ENCODE measurements at regions not wholly inside any gene's neighbourhood (a gene's known extent, or its start where the extent isn't known, plus 50 kb on each side); places are given as distances from the start of the nearest gene placed in this dataset.

DNA sequence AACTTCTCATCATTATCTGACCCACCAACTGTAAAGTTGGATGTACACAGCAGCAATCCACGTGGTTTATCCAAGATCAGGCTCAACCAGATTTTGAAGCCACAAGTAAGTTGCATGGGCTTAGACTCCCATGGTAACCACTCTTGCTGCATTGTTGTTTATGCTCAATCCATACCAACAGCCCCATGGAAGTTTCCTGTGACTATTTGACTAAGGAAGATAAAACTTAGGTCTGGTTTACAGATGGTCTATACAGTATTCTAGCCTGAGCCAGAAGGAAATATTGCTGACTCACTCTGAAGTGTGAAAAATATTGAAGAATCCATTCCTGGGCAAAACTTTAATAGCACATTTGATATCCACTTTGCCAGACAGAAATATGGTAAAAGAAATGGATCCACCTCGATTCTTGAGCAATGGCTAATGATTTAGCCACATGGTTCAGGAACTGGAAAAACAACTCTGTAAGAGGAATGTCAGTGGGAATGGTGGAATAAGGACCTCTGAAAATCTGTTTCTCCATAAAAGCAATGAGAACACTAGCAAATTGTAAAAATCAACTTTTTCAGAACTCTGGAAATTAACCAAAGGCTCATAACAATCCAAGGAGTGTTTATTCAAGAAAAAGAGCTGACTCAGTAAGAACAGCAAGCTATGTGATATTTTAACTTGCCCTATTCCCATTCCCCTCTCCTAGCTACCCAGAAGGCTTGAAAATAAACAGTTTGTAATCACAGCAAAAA is 162.9 kb upstream of the STT3B start:
- no peak for DNase-seq (ENCODE audit: low read depth in 4 of 4, low spot score in 1 of 4)

DNA sequence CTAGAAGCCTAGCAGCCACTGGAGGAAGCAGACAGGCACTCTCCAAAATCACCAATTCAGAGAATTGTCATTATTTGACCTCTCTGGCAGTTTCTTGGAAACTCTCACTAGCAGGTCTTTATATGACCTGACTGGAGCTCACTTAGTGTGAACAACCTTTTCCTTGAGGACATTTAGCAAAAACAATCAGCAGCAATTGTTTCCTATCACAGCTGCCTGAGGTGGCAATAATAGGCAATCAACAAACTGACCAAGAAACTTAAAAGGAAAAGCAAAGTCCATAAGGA is 162.4 kb upstream of the STT3B start:
- no peak for DNase-seq (ENCODE audit: low read depth in 4 of 4, low spot score in 1 of 4)

DNA sequence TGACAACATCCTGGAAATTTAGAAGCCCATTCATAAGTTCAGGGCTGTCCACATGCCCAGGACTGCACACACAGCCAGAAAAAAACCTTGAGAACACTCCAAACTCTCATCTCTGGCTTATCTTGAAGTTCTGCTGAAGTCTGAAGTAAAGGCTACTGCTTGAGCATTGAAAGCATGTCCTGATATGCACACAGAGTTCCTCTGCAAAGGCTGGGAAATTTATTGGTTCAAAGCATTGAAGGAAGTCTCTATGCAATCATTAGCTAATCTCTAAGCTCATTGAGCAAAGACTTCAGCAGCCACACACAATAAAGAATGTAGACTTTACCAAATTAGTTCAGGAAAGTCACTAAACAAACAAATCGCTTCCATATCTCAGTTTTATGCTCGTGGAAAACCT is 162.0 kb upstream of the STT3B start:
- DNase-seq (ENCODE audit: low read depth in 4 of 4, low spot score in 1 of 4), result no peak

DNA sequence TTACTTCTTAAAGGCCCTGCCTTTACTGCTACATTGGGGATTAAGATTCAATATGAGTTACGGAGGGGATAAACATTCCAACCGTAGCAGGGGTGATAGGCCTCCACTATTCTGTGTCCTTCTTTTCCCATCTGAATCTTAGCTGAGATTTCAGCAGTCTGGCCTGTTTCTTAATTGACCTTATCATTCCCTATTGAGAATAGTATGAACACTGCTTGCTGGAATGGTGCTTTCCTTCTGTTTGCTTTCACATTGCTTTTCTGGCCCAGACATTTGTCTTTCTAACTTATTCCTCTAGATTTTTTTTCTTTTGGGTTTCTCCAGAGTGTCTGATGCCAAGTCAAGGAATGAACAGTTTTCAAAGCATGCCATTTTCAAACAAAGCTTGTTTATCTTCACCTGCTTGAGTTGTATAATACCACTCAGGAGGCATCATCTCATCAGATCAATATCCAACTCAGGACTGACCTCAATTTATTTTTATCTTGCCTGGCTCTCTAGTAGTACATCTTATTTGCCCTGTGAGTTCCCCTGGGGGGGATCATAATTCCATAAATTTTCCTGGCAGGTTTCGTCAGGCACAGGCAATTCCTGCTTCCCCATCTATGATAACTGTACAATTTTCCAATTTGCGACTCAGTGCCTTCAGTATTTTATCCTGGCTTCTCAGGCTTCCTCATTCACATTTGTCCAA is 161.1 kb upstream of the STT3B start:
- no peak for DNase-seq (ENCODE audit: low read depth in 4 of 4, low spot score in 1 of 4)

DNA sequence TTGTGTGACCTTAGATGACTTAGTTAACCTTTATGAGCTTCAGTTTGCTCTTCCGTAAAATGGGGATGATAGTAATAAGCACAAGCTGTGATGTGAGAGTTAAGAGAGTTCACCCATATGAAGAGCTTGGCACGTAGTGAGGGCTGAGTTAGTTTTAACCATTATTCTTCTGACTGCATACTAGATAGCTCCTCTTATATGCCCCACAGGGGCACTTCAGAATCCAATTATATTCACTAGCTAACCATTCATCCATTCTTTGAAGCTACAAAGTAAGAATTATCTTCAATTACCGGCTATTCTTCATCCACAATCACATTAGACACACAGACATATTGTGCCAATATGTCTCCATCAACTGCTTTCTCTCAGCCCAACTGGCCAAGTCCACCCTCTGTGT is 159.0 kb upstream of the STT3B start:
- DNase-seq (ENCODE audit: low read depth in 4 of 4, low spot score in 1 of 4), result no peak

DNA sequence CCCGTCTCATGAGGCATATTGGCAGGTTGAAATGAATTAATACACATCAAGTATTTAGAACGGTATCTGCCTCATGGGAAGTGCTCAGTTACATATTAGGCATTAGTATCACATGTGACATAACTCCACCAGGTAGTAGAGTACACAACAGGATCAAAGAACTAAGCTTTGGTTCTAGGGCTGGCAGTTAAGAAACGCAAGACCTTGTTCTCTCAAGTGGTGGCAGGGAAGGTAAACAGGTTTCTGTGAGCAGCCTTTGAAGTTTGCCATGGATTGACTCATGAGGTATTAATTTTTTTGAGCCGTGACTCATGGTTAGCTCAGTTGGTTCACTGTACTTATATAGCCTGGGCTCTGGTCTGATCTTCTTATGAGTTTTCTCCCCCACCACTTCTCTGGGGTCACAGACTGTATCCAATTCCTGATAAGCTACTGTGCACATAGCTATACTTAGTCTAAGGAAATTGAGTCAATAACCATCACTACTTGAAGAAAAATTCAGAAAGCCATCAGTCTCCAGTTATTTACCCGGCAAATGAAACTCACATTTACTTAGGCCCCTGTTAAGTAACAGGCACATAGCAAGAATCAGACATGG is 155.6 kb upstream of the STT3B start:
- DNase-seq (ENCODE audit: low read depth in 4 of 4, low spot score in 1 of 4), result peak in 1 of 4 experiments; percentile 1

DNA sequence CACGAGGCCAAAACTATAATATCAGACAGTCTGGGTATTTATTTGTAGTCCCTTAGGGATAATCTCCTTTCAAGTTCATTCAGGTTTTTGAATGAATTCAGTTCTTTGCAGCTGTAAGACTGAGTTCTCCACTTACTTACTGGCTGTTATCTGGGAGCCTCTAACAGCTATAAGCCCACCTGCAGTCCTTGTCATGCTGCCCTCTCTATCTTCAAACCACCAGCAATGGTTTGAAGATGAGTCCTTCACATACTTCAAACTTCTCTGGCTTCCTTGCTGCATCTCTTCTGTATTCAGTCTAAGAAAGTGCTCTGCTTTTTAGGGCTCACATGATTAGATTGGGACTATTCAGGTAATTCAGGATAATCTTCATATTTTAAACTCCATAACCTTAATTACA is 154.5 kb upstream of the STT3B start:
- DNase-seq (ENCODE audit: low read depth in 4 of 4, low spot score in 1 of 4), result no peak

DNA sequence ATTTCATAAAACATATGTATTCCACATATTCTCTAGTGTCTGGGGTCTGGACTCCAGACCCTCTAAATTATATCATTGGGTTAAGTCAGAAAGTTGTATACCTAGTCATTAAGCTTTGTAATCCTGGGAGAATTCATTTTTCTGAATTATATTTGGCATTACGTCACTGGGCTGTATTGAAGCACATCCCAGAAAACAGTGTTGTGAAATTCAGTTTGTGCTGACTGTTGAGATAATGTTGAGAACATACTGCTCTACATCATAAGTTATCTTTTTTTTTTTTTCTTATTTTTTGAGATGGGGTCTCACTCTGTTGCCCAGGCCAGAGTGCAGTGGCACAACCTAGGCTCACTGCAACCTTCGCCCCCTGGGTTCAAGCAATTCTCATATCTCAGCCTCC is 153.1 kb upstream of the STT3B start:
- no peak for DNase-seq (ENCODE audit: low read depth in 4 of 4, low spot score in 1 of 4)

DNA sequence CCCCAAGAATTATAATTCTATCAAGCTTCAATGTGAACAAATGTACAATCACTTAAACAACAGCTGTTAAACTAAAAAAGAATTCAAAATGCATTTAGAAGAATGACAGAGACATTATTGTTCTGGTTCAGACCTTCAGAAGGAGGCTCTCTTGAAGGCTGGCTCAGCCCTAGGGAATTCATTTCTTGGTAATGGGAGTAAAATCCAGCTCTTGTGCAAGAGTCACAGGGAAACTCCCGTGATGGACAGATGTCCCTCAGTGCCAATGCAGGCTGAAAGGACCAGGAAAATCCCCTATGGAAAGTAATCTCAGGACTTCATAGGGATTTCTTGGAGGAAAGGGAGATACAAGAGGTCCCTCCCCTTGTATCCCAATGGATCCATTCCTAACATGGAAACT is 149.9 kb upstream of the STT3B start:
- DNase-seq (ENCODE audit: low read depth in 4 of 4, low spot score in 1 of 4), result no peak

DNA sequence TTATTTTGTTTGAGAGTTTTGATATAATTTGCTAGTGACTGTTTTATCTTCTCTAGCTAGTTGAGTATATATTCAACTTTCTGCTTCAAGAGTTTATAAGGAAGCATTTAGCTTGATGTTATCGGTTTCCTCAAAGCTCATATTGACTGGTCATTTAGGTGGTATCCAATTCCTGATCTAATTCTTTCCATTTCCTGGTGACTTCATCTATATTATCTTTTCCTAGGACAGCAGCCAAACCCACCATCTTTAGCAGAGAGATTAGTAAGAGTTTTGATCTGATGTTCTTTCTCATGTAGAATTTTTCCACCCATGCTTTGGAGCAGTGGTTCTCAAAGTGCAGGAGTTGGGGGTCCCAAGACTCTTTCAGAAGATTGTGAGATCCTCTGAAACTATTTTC is 148.6 kb upstream of the STT3B start:
- no peak for DNase-seq (ENCODE audit: low read depth in 4 of 4, low spot score in 1 of 4)

DNA sequence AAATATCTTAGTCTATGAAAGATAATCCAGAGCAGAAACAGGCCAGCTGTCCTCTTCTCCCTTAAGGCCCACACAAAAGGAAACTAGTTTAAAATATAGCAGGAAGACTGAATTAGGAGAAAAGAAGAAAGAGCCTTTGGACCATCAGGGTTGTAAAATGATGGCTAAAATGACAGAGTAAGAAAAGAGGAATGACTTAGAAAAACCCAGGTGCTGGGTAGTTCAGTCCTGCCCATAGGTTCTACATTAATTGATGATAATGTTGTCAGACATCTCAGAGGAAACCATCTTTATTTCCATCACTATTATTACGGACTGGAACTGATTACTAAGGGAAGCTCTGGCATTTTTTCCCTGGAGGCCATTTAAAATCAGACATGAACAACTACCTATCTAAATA is 142.8 kb upstream of the STT3B start:
- DNase-seq (ENCODE audit: low read depth in 4 of 4, low spot score in 1 of 4), result no peak

DNA sequence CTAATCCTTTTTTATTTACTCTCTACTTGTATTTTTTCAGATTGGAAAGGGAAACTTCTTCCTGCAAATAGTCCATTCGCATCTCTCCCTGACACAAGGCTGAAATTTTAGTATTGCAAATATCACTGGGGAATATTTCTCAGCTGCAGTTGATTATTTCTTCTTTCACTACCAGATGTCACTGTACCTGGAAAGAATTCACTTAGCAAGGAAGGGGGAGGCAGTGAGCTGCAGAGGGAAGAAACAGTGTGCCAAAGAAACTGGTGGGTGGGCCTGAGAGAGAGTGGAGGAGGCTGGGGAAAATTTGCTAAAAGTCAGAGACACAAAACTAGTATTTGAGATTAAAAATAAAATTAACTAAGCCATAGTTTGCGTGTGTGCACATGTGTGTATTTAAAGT is 142.3 kb upstream of the STT3B start:
- DNase-seq (ENCODE audit: low read depth in 4 of 4, low spot score in 1 of 4), result no peak

DNA sequence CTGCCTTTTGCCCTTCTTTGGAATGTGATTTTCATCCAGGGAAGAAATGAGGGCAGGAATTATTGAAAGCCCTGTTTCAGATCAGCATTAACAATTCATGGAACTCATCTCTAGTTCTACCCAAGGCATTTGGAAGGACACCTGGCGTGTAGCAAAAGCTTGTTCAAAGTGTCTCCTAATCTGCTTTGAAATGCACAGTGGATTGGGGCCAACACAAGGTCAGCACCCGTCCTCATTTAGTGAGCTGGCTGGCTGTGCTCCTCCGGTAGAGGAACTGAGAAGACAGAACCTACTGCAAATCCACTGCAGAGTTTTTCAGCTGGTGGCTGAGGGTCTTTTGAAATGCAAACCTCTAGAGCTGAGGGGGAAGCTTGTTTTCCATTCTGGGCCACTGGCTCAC is 141.6 kb upstream of the STT3B start:
- no peak for DNase-seq (ENCODE audit: low read depth in 4 of 4, low spot score in 1 of 4)

DNA sequence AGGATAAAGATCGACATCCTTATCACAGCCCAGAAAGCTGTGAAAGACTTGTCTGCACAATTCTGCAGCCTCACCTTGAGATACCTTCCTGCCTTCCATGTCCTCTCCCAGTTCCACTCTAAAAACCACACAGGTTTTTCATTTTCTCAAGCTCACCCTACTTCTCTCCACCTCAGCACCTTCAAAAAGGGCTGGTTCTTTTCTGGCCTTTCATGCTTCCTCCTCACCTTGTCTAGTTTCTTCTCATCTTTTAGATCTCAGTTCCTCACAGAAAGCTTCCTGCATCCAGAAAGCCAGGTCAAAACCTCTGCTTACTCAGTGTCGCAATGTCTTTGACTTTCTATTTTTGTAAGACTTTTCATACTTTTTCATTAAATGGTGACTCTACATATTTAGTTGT is 140.2 kb upstream of the STT3B start:
- no peak for DNase-seq (ENCODE audit: low read depth in 4 of 4, low spot score in 1 of 4)

DNA sequence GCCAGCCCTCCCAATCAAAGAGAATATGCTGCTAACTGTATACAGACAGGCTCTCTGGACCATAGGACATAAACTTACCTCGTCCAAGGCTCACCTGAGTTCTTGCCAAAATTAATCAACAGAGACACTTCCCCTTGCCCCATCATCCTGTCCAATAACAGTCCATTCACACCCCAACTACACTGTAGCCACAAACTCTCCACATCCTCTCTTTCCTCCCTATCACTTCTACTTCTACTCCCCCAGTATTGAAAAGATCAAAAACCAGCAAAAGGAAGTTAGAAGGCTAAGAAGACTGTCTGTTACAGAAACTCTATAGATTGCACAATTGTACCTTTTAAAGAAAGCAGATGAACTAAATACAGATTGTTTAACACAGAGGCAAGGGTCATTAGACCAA is 133.5 kb upstream of the STT3B start:
- DNase-seq (ENCODE audit: low read depth in 4 of 4, low spot score in 1 of 4), result no peak

DNA sequence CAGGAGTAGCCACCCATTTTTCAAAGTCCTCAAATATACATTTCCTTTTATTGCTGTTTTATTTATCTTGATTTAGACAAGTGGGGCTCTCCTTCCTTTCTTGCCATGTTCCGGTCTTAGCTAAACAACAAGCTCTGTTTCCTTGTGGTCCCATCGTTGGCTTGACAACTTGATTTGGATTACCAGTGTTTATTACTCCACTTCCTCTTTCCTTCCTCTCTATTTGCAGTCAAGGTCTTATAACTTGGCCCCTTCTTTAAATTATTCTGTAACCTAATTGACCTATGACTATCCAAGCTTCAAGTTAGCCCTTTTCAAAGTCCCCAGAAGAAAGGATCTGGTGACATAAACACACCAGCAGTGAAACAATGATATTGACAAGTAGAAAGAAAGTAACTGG is 130.6 kb upstream of the STT3B start:
- no peak for DNase-seq (ENCODE audit: low read depth in 4 of 4, low spot score in 1 of 4)

DNA sequence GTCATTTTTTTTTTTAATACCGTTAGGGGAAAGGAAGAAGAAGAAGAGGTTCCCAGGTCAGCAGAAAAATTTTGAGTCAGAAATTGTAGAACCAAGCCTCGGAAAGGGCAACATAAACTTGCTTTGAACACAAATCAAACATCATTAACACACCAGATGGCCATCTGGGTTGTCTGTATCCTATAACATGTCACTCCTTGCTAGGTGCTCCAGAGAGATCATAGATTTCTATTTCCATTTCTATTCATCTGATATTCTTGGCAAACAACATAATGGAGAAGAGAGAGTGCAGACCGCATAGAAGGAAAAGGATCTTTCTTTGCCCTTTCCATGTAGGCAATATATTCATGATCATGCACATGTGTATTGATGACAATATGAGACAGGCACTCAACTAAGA is 129.5 kb upstream of the STT3B start:
- no peak for DNase-seq (ENCODE audit: low read depth in 4 of 4, low spot score in 1 of 4)

DNA sequence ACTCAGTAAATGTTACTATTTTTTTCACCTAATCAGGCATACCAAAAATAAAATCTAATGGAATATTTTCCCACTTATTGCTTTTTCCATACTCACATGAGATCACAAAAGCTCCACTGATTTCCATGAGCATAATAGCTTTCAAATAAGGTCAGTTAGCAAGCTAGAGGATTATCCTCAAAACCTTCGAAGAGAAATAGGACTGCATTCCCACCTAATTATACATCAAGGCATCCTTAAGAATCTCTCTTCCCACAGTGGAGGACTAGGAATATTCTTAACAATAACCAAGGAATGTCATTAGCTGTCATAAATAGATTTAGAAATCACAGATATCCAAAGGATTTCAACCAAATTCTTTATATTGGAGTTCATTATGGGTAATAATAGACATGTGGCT is 127.9 kb upstream of the STT3B start:
- DNase-seq (ENCODE audit: low read depth in 4 of 4, low spot score in 1 of 4), result no peak

DNA sequence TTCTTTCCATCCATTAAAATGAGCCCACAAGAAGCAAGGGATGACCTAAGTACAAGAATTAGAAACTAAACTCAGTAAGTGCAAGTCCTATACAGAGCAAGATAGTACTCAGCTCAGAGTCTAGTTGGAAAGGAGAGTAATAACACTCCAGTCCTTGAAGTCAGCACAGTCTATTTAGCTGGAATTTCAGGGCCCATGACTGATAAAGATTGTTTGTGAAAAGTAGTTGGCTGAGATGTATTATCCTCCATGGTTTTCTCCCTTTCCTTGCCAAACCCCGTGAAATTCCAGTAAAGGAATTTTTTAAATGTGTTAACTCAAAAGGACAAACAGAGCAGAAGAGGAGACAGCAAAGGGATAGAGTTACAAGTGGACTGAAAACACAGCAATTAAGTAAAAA is 127.2 kb upstream of the STT3B start:
- no peak for DNase-seq (ENCODE audit: low read depth in 4 of 4, low spot score in 1 of 4)

DNA sequence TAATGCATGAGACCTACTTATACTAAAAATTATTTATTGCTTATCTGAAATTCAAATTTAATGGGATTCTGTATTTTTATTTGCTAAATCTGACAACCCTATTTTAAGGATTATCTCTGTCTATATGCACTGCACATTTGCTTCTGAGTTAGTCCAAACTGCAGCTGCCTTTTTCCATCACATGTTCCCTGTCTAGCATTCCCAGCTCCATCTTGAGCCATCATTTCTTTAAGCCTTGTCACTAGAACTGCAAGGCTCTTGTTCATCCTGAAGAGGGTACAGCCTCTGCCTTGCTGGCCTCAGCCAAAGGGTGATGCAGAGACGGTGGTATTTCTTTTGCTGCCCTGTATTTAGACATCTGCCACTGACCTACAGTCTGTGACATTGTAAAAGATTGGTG is 125.8 kb upstream of the STT3B start:
- no peak for DNase-seq (ENCODE audit: low read depth in 4 of 4, low spot score in 1 of 4)

DNA sequence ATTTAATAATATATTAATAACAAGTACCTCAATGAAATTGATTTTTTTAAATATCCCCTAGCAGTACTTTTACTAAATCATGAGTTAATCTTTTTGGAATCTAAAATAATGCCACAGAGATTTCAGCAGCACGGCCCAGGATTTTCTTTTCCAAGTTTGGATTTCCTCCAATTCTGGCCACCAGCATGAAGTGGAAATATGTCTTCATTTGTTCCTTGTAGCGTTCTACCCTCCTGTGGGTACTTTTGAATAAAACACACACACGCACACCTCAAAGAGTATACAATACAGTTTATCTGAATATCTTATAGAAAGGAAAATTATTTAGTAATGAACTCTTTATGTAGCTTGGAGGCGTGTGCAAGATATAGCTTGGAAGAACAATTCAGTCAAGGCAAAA is 125.1 kb upstream of the STT3B start:
- no peak for DNase-seq (ENCODE audit: low read depth in 4 of 4, low spot score in 1 of 4)

DNA sequence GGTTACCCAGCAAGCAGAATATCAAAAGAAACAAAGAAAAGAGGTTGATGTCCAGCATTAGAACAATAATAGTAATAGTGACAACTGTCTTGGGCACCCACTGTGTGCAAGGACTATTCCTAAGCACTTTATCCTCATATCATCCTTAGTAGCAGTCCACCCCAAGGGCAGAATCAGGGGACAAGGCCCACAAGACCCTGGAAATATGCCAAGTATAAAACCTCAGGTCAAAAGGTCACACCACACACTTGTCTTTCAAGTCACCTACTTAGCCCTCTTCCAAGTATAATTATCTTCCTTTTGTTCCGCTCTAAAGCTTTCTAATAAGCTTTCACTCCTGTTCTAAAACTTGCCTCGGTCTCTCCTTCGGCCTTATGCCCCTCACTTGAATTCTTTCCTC is 124.0 kb upstream of the STT3B start:
- no peak for DNase-seq (ENCODE audit: low read depth in 4 of 4, low spot score in 1 of 4)

DNA sequence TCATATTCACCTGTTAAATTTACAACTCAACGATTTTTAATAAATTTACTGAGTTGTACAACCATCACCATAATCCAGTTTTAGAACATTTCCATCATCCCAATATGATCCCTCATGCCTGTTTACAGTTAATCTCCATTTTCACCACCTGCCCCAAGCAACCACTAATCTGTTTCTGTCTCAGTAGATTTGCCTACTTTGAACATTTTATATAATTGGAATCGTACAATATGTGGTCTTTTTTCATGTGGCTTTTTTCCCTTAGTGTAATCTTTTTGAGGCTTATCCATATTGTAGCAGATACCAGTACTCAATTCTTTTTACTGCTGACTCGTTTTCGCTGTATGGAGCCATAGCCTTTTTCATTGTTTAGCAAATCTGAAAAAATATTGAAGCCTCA is 123.3 kb upstream of the STT3B start:
- no peak for DNase-seq (ENCODE audit: low read depth in 4 of 4, low spot score in 1 of 4)

All from stimulated activated CD4-positive, alpha-beta T cell treated with anti-CD3 and anti-CD28 coated beads, Interleukin-1b, Interleukin-23, amount 100 ng/mL, for 24 hours (primary cell).